Liver (tissue), 3 donors: ENCODE measurements at regions not wholly inside any gene's neighbourhood (a gene's known extent, or its start where the extent isn't known, plus 50 kb on each side); places are given as distances from the start of the nearest gene placed in this dataset.

Source experiments
- CTCF ChIP-seq: fragments of 150-350 bp; IDR thresholded peaks from 2 replicates; pipeline ENCODE4 v1.5.1; 2017; ENCODE audit warnings: improper control_type of control experiment, low read depth, low read length; ENCODE audit not compliant: missing input control
- EGR1 ChIP-seq, 2 donors: IDR thresholded peaks; 2 replicates each; pipeline ENCODE4 v1.6.1; 2016 to 2018; ENCODE audit warnings: antibody characterized with exemption in 2 of 2, low read depth in 2 of 2
- HNF4A ChIP-seq, 2 donors: conservative IDR thresholded peaks; 2 replicates each; pipeline ENCODE4 v1.6.1; 2016; ENCODE audit warnings: antibody characterized with exemption in 2 of 2, mild to moderate bottlenecking in 2 of 2
- JUND ChIP-seq, 2 donors: IDR thresholded peaks; 2 replicates each; pipeline ENCODE4 v1.6.1; 2016; ENCODE audit warnings: antibody characterized with exemption in 2 of 2
- RAD21 ChIP-seq, 2 donors: IDR thresholded peaks; 2 replicates each; pipeline ENCODE4 v1.6.1; 2016; ENCODE audit warnings: antibody characterized with exemption in 2 of 2, mild to moderate bottlenecking in 2 of 2
- REST ChIP-seq: IDR thresholded peaks from 2 replicates; pipeline ENCODE4 v1.6.1; 2016; ENCODE audit warnings: antibody characterized with exemption, mild to moderate bottlenecking
- RXRA ChIP-seq, 2 donors: IDR thresholded peaks; 2 replicates each; pipeline ENCODE4 v1.6.1; 2017 to 2018; ENCODE audit warnings: antibody characterized with exemption in 2 of 2, mild to moderate bottlenecking in 1 of 2
- SP1 ChIP-seq: IDR thresholded peaks from 2 replicates; pipeline ENCODE4 v1.6.1; 2018; ENCODE audit warnings: antibody characterized with exemption, mild to moderate bottlenecking
- TAF1 ChIP-seq: conservative IDR thresholded peaks from 2 replicates; pipeline ENCODE4 v1.6.1; 2016; ENCODE audit warnings: antibody characterized with exemption, mild to moderate bottlenecking
- YY1 ChIP-seq: IDR thresholded peaks from 2 replicates; pipeline ENCODE4 v1.6.1; 2016; ENCODE audit warnings: antibody characterized with exemption, mild to moderate bottlenecking
- TF ChIP-seq, protein P1 (sequence below): IDR thresholded peaks from 2 replicates; pipeline ENCODE4 v1.6.1; 2016; ENCODE audit warnings: antibody characterized with exemption
- TF ChIP-seq, protein P2 (sequence below): IDR thresholded peaks from 2 replicates; pipeline ENCODE4 v1.6.1; 2016; ENCODE audit warnings: antibody characterized with exemption
- TF ChIP-seq, protein P3 (sequence below): IDR thresholded peaks from 2 replicates; pipeline ENCODE4 v1.6.1; 2016; ENCODE audit warnings: antibody characterized with exemption
- donor health status: healthy.
- donor health status: healthy.

- no peak for TF ChIP-seq RAD21 (IDR thresholded peaks at IDR 0.05)
- TF ChIP-seq CTCF = no peak
- TF ChIP-seq YY1 = no peak
- TF ChIP-seq JUND (IDR thresholded peaks at IDR 0.05) = no peak
- TF ChIP-seq, protein P1, sequence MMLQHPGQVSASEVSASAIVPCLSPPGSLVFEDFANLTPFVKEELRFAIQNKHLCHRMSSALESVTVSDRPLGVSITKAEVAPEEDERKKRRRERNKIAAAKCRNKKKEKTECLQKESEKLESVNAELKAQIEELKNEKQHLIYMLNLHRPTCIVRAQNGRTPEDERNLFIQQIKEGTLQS = no peak
- no peak for TF ChIP-seq TAF1
- no peak for TF ChIP-seq EGR1 (IDR thresholded peaks at IDR 0.05; ENCODE audit: low read depth in 2 of 2)
- TF ChIP-seq, protein P2, sequence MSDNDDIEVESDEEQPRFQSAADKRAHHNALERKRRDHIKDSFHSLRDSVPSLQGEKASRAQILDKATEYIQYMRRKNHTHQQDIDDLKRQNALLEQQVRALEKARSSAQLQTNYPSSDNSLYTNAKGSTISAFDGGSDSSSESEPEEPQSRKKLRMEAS = no peak
- no peak for TF ChIP-seq REST
- TF ChIP-seq RXRA (IDR thresholded peaks at IDR 0.05) = no peak
- TF ChIP-seq SP1 = no peak
- TF ChIP-seq HNF4A (conservative IDR thresholded peaks at IDR 0.05) = no peak
- TF ChIP-seq, protein P3, sequence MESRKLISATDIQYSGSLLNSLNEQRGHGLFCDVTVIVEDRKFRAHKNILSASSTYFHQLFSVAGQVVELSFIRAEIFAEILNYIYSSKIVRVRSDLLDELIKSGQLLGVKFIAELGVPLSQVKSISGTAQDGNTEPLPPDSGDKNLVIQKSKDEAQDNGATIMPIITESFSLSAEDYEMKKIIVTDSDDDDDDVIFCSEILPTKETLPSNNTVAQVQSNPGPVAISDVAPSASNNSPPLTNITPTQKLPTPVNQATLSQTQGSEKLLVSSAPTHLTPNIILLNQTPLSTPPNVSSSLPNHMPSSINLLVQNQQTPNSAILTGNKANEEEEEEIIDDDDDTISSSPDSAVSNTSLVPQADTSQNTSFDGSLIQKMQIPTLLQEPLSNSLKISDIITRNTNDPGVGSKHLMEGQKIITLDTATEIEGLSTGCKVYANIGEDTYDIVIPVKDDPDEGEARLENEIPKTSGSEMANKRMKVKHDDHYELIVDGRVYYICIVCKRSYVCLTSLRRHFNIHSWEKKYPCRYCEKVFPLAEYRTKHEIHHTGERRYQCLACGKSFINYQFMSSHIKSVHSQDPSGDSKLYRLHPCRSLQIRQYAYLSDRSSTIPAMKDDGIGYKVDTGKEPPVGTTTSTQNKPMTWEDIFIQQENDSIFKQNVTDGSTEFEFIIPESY = no peak
Observed at GRCh38 chr10:33807531-33808359, 473.3 kb upstream of the NRP1 start.
